Suprapubic skin (tissue), 4 donors: ENCODE measurements at regions not wholly inside any gene's neighbourhood (a gene's known extent, or its start where the extent isn't known, plus 50 kb on each side); places are given as distances from the start of the nearest gene placed in this dataset.
A peak's percentile ranks its signal among the peaks of the same experiment; 100 is the strongest.

Experiments
- DNase-seq, 2 donors: peaks; one replicate each; pipeline ENCODE4 v3.0.0-alpha.2; 2019; ENCODE audit warnings: low spot score in 2 of 2
- H3K27ac ChIP-seq: fragments of 200-600 bp; sonication (generic); one replicate; pipeline ENCODE4 v1.5.1; 2019
- H3K27me3 ChIP-seq: fragments of 200-600 bp; sonication (generic); one replicate; pipeline ENCODE4 v1.5.1; 2019
- H3K36me3 ChIP-seq: fragments of 200-600 bp; sonication (generic); one replicate; pipeline ENCODE4 v1.5.1; 2019
- H3K4me1 ChIP-seq: fragments of 200-600 bp; sonication (generic); one replicate; pipeline ENCODE4 v1.5.1; 2019
- H3K4me3 ChIP-seq: fragments of 200-600 bp; sonication (generic); one replicate; pipeline ENCODE4 v1.5.1; 2019; ENCODE audit warnings: mild to moderate bottlenecking
- H3K9me3 ChIP-seq: fragments of 200-600 bp; sonication (generic); one replicate; pipeline ENCODE4 v1.5.1; 2019
- CTCF ChIP-seq, 2 donors: fragments of 200-600 bp in 1 of 2; fragments of 450-650 bp in 1 of 2; sonication (generic) in 1 of 2; IDR thresholded peaks; one replicate each; pipeline ENCODE4 v1.5.1; 2016 to 2019; ENCODE audit warnings: antibody characterized with exemption in 2 of 2, mild to moderate bottlenecking in 1 of 2, moderate library complexity in 1 of 2
- EP300 ChIP-seq: sonication (generic); formaldehyde crosslinking; IDR thresholded peaks from one replicate; pipeline ENCODE4 v1.6.1; 2017; ENCODE audit warnings: antibody characterized with exemption
- POLR2A ChIP-seq, 2 donors: fragments of 450-650 bp; IDR thresholded peaks; one replicate each; pipeline ENCODE4 v1.6.1; 2017; ENCODE audit warnings: antibody characterized with exemption in 2 of 2, mild to moderate bottlenecking in 2 of 2, moderate library complexity in 2 of 2
- POLR2AphosphoS5 ChIP-seq, 3 donors: sonication (generic); formaldehyde crosslinking; IDR thresholded peaks; one replicate each; pipeline ENCODE4 v1.6.1; 2017; ENCODE audit warnings: antibody characterized with exemption in 3 of 3
- WGBS: methylation state at CpG from one replicate; pipeline ENCODE4 v1.1.5; 2018; 5-methylcytosine and 5-hydroxymethylcytosine counted together

- Histone ChIP-seq H3K4me1 (no peaks in the 10 kb centered on the region), H3K9me3 (no peaks in the 10 kb centered on the region), H3K4me3 (no peak overlapping the region), H3K27ac (no peak overlapping the region), H3K27me3 (no peaks in the 10 kb centered on the region), H3K36me3 (no peaks in the 10 kb centered on the region)
- DNase-seq, result no peak
- 30% methylated on average over 1 of the region's 1 CpG for WGBS
- no peak for TF ChIP-seq POLR2A (IDR thresholded peaks at IDR 0.05)
- TF ChIP-seq EP300, result no peak
- no peak for TF ChIP-seq CTCF (IDR thresholded peaks at IDR 0.05)
- TF ChIP-seq POLR2AphosphoS5 (IDR thresholded peaks at IDR 0.05), result no peak
Observed at GRCh38 chrX:46319750-46320149, 225.5 kb downstream of the ZNF674 start.

- Histone ChIP-seq H3K27ac (no peak overlapping the region), H3K4me1 (no peaks in the 10 kb centered on the region), H3K4me3 (no peak overlapping the region), H3K9me3 (no peaks in the 10 kb centered on the region), H3K27me3 (no peaks in the 10 kb centered on the region), H3K36me3 (no peaks in the 10 kb centered on the region)
- WGBS, result 41% methylated on average over 3 of the region's 3 CpGs
- TF ChIP-seq POLR2AphosphoS5 (IDR thresholded peaks at IDR 0.05) (no peak), CTCF (IDR thresholded peaks at IDR 0.05) (no peak), EP300 (no peak), POLR2A (IDR thresholded peaks at IDR 0.05) (no peak)
- DNase-seq, result no peak
Observed at GRCh38 chrX:46318551-46318950, 226.7 kb downstream of the ZNF674 start.

- Histone ChIP-seq H3K4me3 (no peak overlapping the region), H3K27ac (no peak overlapping the region), H3K9me3 (no peaks in the 10 kb centered on the region), H3K36me3 (no peaks in the 10 kb centered on the region), H3K4me1 (no peaks in the 10 kb centered on the region), H3K27me3 (no peaks in the 10 kb centered on the region)
- TF ChIP-seq CTCF (IDR thresholded peaks at IDR 0.05) (no peak), EP300 (no peak), POLR2A (IDR thresholded peaks at IDR 0.05) (no peak), POLR2AphosphoS5 (IDR thresholded peaks at IDR 0.05) (no peak)
- DNase-seq, result no peak
- WGBS, result 57% methylated on average over 1 of the region's 1 CpG
Observed at GRCh38 chrX:46317163-46317562, 228.1 kb downstream of the ZNF674 start.

- Histone ChIP-seq H3K4me3 (no peak overlapping the region), H3K27me3 (no peaks in the 10 kb centered on the region), H3K27ac (peak overlapping the region; percentile 45), H3K4me1 (peaks cover 3% of the 10 kb centered on the region), H3K9me3 (no peaks in the 10 kb centered on the region), H3K36me3 (no peaks in the 10 kb centered on the region)
- TF ChIP-seq POLR2A (IDR thresholded peaks at IDR 0.05) (no peak), POLR2AphosphoS5 (IDR thresholded peaks at IDR 0.05) (no peak), EP300 (no peak), CTCF (IDR thresholded peaks at IDR 0.05) (no peak)
- WGBS, result 39% methylated on average over 4 of the region's 4 CpGs
- no peak for DNase-seq
Observed at GRCh38 chrX:46311581-46312120, 233.6 kb downstream of the ZNF674 start.

GRCh38 chrX:46310815-46311497, 234.3 kb downstream of the ZNF674 start:
- H3K27me3 ChIP-seq, result no peaks in the 10 kb centered on the region
- no peaks in the 10 kb centered on the region for H3K36me3 ChIP-seq
- H3K27ac ChIP-seq, result peak overlapping the region; percentile 45
- DNase-seq, result no peak
- H3K9me3 ChIP-seq, result no peaks in the 10 kb centered on the region
- no peak for TF ChIP-seq EP300
- TF ChIP-seq POLR2A (IDR thresholded peaks at IDR 0.05), result no peak
- TF ChIP-seq CTCF (IDR thresholded peaks at IDR 0.05), result no peak
- no peak for TF ChIP-seq POLR2AphosphoS5 (IDR thresholded peaks at IDR 0.05)
- 37% methylated on average over 4 of the region's 4 CpGs for WGBS
- peaks cover 3% of the 10 kb centered on the region for H3K4me1 ChIP-seq
- H3K4me3 ChIP-seq, result no peak overlapping the region
